ENCODE measurements at regions not wholly inside any gene's neighbourhood (a gene's known extent, or its start where the extent isn't known, plus 50 kb on each side); places are given as distances from the start of the nearest gene placed in this dataset.

GRCh38 chr12:128191380-128191779 lies 75.6 kb upstream of the TMEM132C start:
- ATAC-seq (ENCODE audit: low read depth): no peak
- no peaks in the 10 kb centered on the region for H3K4me1 ChIP-seq (ENCODE audit: control insufficient read depth in 2 of 2, insufficient read depth in 2 of 2, low read length in 2 of 2)
- H3K27me3 ChIP-seq (replicated peaks in 1 of 4; ENCODE audit: control extremely low read depth in 1 of 4, control insufficient read depth in 3 of 4, insufficient read depth in 4 of 4, low read length in 3 of 4): no peaks in the 10 kb centered on the region
- TF ChIP-seq EZH2 (IDR thresholded peaks at IDR 0.05; ENCODE audit: borderline replicate concordance, insufficient read depth, low read depth, low read length, poor library complexity, severe bottlenecking) (no peak), CTCF (IDR thresholded peaks at IDR 0.05) (no peak)
- Mint-ChIP-seq H3K9me3 (ENCODE audit: insufficient read depth) (no peaks in the 10 kb centered on the region), H3K4me3 (no peak overlapping the region), H3K27me3 (no peaks in the 10 kb centered on the region), H3K4me1 (no peaks in the 10 kb centered on the region), H3K27ac (no peak overlapping the region)
- ChIA-PET CTCF (no interaction called here), POLR2A (no interaction called here)
- H4K20me1 ChIP-seq (ENCODE audit: control insufficient read depth, insufficient read depth, low read length, poor library complexity, severe bottlenecking): no peaks in the 10 kb centered on the region
- no peaks in the 10 kb centered on the region for H3K36me3 ChIP-seq (replicated peaks in 1 of 2; ENCODE audit: control extremely low read depth in 1 of 2, control insufficient read depth in 1 of 2, extremely low read depth in 1 of 2, insufficient read depth in 2 of 2, low read length in 1 of 2)
- H3K4me2 ChIP-seq (replicated peaks; ENCODE audit: low read depth, low read length, poor library complexity, severe bottlenecking): no peak overlapping the region
- 86% methylated on average over 11 of the region's 14 CpGs for WGBS (ENCODE audit: insufficient coverage)
- H3K4me3 ChIP-seq (ENCODE audit: control extremely low read depth in 1 of 5, extremely low read depth in 1 of 5, insufficient read depth in 1 of 5, low read depth in 2 of 5, low read length in 4 of 5): no peak overlapping the region
- H3K79me2 ChIP-seq (ENCODE audit: control insufficient read depth, insufficient read depth, low read length): no peaks in the 10 kb centered on the region
- DNase-seq: no peak
- no peak overlapping the region for H2AFZ ChIP-seq (ENCODE audit: insufficient read depth, low read depth, low read length, poor library complexity, severe bottlenecking)
- intact Hi-C loops (cut with micrococcal nuclease): no loop called here
- H3K9ac ChIP-seq (ENCODE audit: low read length): no peak overlapping the region
- H3K9me3 ChIP-seq (ENCODE audit: control extremely low read depth in 1 of 3, control insufficient read depth in 2 of 3, insufficient read depth in 1 of 3, low read length in 2 of 3): peaks cover 0 to 27% (median 0%) of the 10 kb centered on the region in 3 donors
- no peak overlapping the region for H3K27ac ChIP-seq (ENCODE audit: low read length in 2 of 2)

GRCh38 chr12:128204711-128205110 lies 62.3 kb upstream of the TMEM132C start:
- peaks cover 0 to 13% (median 0%) of the 10 kb centered on the region in 3 donors for H3K9me3 ChIP-seq (ENCODE audit: control extremely low read depth in 1 of 3, control insufficient read depth in 2 of 3, insufficient read depth in 1 of 3, low read length in 2 of 3)
- no peaks in the 10 kb centered on the region for H3K4me1 Mint-ChIP-seq
- H3K9ac ChIP-seq (ENCODE audit: low read length): no peak overlapping the region
- TF ChIP-seq EZH2 (IDR thresholded peaks at IDR 0.05; ENCODE audit: borderline replicate concordance, insufficient read depth, low read depth, low read length, poor library complexity, severe bottlenecking) (no peak), CTCF (IDR thresholded peaks at IDR 0.05) (no peak)
- no peaks in the 10 kb centered on the region for H3K36me3 ChIP-seq (replicated peaks in 1 of 2; ENCODE audit: control extremely low read depth in 1 of 2, control insufficient read depth in 1 of 2, extremely low read depth in 1 of 2, insufficient read depth in 2 of 2, low read length in 1 of 2)
- H3K79me2 ChIP-seq (ENCODE audit: control insufficient read depth, insufficient read depth, low read length): no peaks in the 10 kb centered on the region
- no peaks in the 10 kb centered on the region for H3K4me1 ChIP-seq (ENCODE audit: control insufficient read depth in 2 of 2, insufficient read depth in 2 of 2, low read length in 2 of 2)
- no peaks in the 10 kb centered on the region for H3K27me3 ChIP-seq (replicated peaks in 1 of 4; ENCODE audit: control extremely low read depth in 1 of 4, control insufficient read depth in 3 of 4, insufficient read depth in 4 of 4, low read length in 3 of 4)
- intact Hi-C loops (cut with micrococcal nuclease): no loop called here
- H3K9me3 Mint-ChIP-seq (ENCODE audit: insufficient read depth): peaks cover 7% of the 10 kb centered on the region
- 80% methylated on average over 5 of the region's 7 CpGs for WGBS (ENCODE audit: insufficient coverage)
- H3K27me3 Mint-ChIP-seq: no peaks in the 10 kb centered on the region
- no peak for ATAC-seq (ENCODE audit: low read depth)
- no peak overlapping the region for H2AFZ ChIP-seq (ENCODE audit: insufficient read depth, low read depth, low read length, poor library complexity, severe bottlenecking)
- H3K4me2 ChIP-seq (replicated peaks; ENCODE audit: low read depth, low read length, poor library complexity, severe bottlenecking): no peak overlapping the region
- H3K27ac Mint-ChIP-seq: no peak overlapping the region
- ChIA-PET CTCF (no interaction called here), POLR2A (no interaction called here)
- DNase-seq: no peak
- H3K27ac ChIP-seq (ENCODE audit: low read length in 2 of 2): no peak overlapping the region
- H3K4me3 Mint-ChIP-seq: no peak overlapping the region
- no peaks in the 10 kb centered on the region for H4K20me1 ChIP-seq (ENCODE audit: control insufficient read depth, insufficient read depth, low read length, poor library complexity, severe bottlenecking)
- H3K4me3 ChIP-seq (ENCODE audit: control extremely low read depth in 1 of 5, extremely low read depth in 1 of 5, insufficient read depth in 1 of 5, low read depth in 2 of 5, low read length in 4 of 5): no peak overlapping the region

All from B cell (primary cell).